Medulla oblongata (tissue), 1 donor: ENCODE measurements at regions not wholly inside any gene's neighbourhood (a gene's known extent, or its start where the extent isn't known, plus 50 kb on each side); places are given as distances from the start of the nearest gene placed in this dataset.
"Not testable (repeated sequence)": the region's sequence is repeated elsewhere in the genome, so short reads cannot be mapped to it uniquely, and the experiment has no call there.

Source experiments
- DNase-seq: peaks from one replicate; pipeline ENCODE4 v3.0.0-alpha.2; 2015; ENCODE audit errors: extremely low spot score

DNA sequence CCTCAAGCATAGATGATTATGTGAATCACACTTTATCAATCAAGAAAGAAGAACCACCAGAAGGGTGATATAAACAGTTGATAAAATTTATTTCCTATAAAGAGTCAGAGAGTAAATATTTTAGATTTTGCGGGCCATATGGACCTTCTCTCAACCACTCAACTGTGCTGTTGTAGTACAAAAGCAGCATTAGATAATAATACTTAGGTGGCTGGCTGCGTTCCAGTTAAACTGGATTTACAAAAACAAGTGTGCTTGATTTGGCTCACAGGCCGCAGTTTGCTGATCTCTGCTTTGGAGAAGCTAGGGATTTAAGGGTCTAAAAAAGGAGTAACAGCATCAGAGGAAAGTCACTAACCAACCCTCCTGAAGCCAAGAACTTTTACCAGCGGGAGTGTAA lies 1406.0 kb downstream of the KCNT2 start:
- no peak for DNase-seq

DNA sequence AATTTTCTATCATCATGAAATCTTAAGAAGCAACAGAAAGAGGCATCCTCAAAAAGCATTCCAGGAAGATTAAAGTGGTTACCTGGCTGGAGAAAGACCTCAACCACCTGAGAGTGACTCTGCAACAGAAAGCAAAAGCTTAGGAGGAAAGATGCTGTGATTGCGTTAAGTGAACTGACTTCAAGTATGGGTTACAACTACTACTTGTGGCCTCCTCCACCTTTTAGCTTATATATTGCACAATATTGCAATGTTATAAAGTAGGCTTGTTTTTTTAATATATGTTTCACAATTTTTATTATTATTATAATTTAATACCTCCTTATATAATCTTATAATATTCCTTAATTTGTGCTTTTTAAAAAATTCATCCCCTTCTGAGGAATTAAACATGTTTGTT lies 1407.5 kb downstream of the KCNT2 start:
- no peak for DNase-seq

DNA sequence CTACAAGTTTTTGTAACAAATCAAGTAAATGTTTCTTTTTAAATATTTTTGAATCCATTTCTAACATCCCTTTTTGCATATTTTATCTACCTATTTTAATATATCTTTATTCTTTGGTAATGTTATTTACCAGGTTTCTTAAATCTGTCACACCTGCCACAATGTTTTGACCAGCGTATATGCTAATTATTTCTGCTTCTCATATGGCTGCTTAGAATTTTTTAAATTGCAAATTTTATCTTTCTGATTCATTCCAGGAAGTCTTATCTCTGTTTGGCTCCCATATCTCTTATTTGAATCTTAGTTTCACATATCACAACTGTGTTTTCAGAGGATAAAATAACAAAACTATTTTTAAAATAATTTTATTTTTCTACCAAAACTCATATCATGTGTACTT lies 1411.1 kb downstream of the KCNT2 start:
- DNase-seq: no peak

DNA sequence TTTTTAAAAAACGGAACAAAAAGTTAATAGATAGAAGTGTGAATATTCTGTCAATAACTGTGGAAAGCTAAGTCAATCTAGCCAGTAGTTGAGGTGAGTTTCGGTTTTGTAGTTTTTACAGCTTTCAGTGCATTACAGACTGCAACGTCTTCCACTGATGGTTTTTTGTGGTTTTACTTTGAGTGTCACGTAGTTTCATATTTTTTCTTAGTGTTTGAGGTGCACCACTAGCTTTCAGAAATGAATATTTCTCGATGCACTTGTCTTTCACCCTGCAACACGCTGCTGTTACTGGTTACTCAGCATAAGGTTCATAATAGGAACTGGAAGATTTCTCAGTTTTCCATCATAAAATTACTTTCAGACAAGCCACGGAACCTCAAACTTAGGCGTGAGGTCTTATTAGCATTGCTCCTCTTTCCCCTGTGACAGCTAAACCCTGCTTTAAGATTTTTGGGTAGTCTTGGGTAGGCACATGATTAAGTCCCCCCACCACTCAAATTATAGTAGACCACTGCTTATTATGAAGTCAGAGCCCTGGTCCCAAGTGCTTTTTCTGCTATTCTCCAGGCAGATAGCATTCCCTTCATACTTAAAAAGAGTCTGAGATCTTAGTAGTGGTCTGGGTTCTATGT lies 1412.7 kb downstream of the KCNT2 start:
- DNase-seq: no peak

DNA sequence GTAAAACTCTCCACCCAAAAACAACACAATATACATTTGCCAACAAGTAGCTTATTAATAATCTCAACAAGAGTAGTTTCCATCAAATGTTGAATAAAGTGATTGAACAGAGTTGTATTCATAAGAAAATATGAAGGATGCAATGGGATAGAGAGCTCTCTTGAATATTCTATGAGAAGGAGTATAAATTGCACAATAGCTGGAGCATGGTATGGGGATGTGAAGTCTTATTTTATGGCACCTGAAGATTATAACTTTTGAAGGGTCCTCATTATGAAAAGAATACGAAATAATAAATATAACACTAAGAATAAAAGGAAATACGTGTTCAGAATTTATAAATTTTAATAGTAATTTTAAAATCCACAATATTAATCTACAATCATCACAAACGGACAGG lies 1415.1 kb downstream of the KCNT2 start:
- no peak for DNase-seq

DNA sequence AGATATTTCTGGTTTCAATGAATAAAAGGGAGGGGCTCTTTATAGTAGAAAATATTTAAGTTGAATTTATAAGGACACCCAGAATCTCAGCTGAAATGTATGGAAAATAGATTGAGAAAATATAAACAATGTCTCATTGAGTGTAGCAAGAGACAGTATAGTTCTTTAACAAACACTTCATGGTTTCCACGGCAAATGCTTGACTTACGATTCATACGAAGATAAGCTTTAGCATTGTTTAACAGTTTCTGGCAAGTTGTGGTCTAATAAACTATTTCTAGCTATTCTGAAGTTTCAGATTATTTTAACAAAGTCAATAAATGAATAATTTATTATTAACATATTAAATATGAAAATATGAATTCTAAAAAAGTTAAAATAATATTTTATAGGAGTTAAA lies 1419.4 kb downstream of the KCNT2 start:
- no peak for DNase-seq

DNA sequence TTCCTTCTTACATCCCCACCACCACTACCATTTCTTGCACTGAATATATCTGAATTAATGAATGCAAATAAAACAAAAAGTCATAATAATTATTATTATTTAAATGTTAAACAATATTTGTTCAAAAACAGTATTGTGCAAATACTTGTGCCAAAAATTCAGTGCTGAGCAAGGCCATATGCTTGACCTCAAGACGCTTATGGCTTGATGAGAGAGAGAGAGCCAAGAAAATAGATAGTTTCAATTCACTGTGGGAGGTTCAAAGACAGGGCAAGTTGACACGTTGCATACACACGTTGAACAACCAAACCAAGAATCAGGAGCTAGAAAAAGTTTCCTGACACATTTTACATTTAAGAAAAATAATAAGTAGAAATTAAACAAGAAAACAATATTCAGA lies 1421.7 kb downstream of the KCNT2 start:
- DNase-seq: no peak

DNA sequence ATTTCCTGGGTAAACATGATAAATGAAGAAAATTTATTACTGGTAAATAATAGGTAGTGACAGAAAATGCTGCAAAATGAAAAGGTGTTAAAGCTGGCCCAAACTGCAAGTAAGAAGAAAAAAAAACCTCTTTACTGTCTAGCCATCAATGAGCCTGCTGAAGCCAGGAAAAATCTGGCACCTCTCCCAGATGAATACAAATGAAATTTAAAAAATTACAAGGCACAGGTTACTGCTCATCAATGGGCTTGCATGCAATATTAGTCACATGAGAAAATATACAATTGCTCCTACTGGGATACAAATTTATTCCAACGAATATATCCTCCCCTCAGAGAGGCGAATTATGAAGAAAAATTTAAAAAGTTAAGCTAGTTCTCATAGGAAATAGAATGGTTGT lies 1422.5 kb downstream of the KCNT2 start:
- no peak for DNase-seq

DNA sequence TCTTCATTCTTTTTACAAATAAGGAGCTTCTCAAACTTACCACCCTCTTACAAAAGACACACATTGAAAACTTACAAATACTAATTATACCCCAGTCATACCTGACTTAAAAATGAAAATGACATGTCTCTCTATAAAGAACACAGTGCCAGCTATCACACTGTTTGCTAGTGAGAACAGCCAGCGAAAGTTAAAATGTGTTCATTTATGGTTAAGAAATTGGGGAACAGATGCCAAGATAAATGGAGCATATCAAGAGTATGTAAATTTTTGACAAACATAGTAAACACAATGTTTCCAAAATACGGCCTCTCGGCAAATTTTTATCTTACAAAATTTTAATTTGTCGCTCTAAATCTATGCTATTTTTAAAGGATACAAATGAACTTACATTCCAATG lies 1422.9 kb downstream of the KCNT2 start:
- no peak for DNase-seq

DNA sequence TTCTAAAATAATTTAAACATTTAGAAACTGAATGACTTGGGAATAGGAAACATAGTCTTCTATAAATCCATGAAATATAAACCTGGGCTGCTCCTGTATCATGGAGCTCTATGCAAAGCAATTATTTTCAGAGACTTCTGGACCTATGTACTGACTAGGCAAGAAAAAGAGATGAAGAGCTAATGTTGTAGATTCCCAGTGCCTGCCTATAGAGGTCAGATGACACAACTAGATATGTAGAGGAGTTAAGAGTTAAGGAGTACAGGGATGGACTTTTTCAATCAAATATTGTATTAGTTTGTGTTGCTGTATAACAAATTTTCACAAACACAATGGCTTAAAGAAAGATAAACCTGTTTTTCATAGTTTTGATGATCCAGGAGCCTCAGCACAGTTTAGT lies 1434.5 kb downstream of the KCNT2 start:
- DNase-seq: no peak

DNA sequence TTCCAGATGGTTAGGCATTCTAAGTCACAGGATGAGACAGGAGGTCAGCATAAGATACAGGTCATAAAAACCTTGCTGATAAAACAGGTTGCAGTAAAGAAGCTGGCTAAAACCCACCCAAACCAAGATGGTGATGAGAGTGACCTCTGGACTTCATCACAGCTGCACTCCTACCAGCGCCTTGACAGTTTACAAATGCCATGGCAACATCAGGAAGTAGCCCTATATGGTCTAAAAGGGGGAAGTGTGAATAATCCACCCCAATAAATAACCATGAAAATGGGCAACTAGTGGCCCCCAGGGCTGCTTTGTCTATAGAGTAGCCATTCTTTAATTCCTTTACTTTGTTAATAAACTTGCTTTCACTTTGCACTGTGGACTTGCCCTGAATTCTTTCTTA lies 1448.4 kb downstream of the KCNT2 start:
- DNase-seq: not testable (repeated sequence)

DNA sequence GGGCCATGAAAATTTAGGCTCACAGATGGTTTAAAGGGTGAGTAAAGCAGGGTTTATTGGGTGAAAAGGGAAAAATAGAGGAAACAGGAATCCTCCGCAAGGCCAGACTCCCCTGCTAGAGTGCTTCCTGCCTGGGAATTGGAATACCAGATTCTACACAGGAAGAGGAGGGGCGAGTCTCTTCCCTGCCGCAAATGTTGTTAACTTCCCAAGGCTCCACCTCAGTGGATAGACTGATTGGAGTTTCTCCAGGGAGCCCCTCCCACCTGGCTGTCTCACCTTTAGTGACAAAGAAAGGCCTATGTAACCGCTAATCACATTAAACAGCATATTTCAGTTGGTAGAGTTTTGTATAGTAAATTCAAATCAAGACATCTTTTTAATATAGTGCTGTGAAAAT lies 1450.1 kb downstream of the KCNT2 start:
- no peak for DNase-seq

DNA sequence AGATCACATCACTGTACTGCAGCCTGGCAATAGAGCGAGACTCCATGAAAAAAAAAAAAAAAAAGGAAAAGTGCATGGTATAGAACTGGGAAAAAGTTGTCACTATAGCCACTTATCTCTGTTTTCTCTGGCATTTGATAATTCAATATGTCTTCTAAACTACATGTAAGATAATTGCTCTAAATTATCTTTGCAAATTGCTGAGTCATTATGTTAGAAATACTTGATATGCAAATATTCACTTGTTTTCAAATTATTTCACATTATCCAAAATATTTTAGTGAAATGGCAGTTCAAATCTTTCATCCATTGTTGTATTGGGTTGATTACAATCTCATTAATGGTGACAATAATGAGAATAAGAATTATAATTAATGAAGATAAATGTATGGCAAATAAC lies 1455.1 kb downstream of the KCNT2 start:
- no peak for DNase-seq

DNA sequence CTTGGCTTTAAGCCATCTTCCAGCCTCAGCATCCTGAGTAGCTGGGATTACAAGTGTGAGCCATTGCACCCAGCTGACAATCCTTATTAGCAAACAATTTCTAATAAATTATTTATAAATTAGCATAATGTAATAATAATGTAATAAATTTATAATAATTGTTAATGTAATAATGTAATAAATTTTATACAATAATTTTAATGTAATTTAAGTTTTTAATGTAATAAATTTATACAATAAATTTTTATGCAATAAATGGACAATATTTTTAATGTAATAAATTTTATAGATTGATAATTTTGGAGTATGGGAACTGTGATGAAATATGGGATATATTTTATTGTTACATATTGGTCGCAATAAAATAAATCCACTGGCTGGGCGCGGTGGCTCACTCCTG lies 1457.5 kb downstream of the KCNT2 start:
- no peak for DNase-seq

DNA sequence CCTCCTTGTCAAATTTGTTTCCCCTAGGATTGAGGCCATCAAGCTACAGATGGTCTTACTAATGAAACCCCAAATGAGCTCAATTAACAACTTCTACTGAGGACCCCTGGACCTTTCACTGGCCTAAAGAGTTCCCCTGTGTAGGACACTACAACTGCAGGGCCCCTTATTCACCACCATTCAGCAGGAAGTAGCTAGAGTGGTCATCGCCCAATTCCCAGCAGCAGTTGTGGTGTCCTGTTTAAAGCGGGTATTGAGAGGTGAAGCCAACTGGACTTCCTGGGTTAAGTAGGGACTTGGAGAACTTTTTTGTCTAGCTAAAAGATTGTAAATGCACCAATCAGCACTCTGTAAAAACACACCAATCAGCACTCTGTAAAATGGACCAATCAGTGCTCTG lies 1466.9 kb downstream of the KCNT2 start:
- no peak for DNase-seq

DNA sequence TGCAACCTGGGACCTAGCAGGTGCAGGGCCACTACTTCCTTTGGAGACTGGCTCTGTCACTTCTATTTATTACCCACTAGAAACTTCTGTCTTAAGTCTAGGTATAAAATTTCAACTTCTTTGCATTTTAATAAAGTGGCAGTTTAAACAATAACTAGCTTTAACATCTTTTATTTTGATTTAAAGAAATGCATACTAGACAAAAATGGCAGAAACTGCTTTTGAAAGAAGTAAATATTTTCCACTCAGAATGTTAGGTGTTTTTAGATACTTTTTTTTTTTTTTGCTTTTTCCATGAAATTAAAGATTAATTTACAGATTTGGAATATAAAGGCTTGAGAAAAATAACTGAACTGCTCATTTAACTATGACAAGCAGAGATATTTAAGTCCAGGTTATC lies 1477.6 kb downstream of the KCNT2 start:
- DNase-seq: no peak

DNA sequence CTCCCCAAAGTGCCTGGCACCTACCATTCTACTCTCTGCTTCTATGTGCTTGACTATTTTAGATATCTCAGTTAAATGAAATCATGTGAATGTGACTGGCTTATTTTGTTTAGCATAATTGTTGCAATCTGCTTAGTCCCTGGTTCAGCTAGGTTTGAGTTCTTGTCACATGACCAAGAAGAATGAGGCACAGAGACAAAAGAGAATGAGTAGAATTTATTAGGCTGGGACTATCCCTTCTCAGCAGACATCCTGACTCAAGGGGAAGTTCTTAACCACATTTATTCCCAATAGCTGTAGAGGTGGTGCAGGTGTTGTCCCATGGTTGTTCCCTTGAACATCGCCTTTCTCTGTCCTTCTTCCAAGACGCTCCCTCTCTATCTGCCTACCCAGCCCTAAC lies 1485.7 kb downstream of the KCNT2 start:
- no peak for DNase-seq

DNA sequence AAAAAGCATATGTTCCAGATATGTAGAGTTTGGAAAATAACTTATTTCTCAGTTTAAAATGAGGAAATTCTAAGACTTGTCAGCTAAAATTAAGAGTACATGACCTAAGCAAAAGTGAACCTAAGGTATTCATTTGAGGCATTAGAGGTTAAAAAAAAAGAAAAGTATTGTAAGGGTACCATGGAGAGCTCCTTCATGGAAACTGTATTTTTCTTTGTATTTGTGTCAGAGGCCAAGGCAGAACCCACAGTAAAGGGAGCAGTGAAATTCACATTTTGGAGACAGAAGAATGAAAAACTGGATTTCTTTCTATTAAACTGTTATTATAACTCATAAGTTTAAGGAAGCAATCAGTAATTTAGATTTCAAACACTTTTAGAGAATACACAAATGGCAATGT lies 1494.8 kb downstream of the KCNT2 start:
- no peak for DNase-seq

DNA sequence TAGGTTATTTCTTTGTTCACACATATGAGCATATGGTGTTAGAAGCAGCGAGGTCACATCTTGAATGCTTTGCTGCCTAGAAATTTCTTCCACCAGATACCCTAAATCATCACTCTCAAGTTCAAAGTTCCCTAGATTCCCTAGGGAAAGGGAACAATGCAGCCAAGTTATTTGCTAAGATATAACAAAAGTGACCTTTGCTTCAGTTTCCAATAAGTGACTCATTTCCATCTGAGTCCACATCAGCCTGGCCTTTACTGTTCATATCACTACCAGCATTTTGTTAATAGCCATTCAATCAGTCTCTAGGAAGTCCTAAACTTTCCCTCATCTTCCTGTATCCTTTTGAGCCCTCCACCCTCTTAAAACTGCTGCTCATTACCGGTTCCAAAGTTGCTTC lies 1502.5 kb downstream of the KCNT2 start:
- no peak for DNase-seq

DNA sequence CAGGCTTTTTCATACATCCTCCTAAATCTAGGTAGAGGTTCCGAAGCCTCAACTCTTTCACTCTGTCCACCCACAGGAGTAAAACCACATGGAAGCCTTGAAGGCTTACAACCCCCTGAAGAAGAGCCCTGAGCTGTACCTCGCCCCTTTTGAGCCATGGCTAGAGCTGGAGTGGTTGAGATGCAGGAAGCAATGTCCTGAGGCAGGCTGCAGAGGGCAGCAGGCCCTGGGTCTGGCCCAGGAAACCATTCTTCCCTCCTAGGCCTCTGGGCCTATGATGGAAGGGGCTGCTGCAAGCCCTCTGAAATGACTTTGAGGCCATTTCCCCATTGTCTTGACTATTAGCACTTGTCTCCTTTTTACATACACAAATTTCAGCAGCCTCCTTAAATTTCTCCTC lies 1503.0 kb downstream of the KCNT2 start:
- DNase-seq: no peak

DNA sequence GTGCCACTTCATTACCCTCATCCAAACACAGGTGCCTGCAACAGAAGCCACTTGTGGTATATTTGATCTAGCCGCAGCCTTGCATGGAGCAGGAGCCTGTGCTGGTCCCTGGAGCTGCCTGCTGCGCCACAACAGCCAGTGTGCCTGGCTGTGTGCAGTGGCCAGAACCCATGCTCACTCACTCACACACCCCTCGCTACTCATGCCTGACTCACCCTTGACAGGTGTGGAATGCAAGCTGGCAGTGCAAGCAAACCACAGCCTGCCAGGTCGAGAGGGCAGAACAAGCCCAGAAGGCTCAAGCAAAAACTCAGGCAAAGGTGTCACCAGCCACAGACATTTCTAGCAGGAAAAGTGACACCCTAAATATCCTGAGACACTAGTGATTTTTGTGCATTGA lies 1510.9 kb downstream of the KCNT2 start:
- no peak for DNase-seq

DNA sequence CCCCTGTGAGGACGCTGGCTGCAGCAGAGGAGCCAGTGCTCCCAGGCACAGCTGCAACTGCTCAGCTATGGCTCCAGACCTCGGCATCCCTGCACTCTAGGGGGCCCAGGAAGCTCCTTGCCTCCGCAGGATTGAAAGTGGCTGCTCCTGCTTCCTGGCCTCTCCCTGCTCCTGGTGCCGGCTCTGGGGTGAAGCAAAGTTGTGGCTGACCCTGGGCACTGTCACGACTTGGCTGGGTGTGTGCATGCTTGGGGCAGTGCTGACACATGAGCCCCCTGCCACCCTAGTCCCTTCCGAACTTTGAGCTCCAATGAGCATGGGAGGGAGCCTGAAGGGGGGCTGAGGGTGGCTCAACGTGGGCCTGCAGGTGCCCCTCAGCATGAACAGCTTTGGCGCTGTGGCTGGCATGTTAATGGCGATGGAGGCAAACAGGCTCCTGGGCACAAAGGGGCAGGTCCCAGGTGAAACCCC lies 1512.2 kb downstream of the KCNT2 start:
- DNase-seq: no peak

DNA sequence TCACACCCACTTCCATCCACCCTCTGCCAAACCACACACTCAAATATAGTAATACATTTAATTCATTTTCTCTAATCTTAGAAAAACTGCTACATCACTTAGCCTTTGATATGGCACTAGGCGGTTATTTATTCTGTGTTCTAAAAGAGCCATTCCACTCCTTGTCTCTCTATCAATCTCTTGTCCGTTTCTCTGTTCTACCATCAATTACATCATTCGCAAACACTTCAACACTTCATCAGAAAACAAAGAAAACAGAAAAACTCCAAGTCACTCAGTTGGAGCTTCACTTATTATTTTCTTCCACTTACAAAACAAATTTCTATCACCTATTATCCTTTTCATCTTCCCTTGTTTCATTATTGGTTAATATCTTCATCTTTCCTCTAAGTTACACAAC lies 1523.0 kb downstream of the KCNT2 start:
- no peak for DNase-seq

DNA sequence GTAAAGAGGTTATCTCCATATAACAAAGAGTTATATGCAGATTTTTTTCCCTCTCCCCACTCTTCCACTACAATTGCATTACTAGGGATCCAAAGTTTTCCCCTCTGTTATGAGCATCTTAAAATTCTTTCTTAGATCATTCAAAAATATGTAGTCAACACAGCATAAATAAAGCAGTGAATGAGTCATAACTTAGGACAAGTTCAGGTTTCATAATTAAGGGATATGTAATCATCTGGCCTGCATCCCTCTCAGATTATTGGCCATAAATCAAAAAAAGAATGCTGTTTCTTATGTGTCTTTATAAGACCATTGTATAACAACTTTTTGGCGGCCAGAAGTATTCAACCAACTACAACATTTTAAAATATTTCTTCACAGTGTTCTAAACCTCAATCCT lies 1526.1 kb downstream of the KCNT2 start:
- no peak for DNase-seq

DNA sequence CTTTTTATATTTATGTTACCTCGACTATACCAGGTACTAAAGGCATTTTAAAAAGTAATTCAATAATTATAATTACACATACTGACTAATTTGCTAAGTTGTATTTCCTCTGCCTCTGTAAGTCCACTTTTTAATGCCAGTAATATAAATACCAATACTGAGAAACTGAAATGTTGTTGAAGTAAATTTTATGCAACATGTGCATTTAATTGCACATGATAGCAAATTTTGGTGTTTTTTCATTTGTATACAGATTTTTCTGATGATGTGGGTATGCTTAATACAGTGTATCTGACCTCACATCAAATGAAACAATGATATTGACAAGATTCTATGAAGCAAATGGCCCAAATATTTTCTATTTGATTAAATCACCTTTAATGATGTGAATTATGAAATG lies 1531.6 kb downstream of the KCNT2 start:
- DNase-seq: no peak
